ENCODE measurements at regions not wholly inside any gene's neighbourhood (a gene's known extent, or its start where the extent isn't known, plus 50 kb on each side); places are given as distances from the start of the nearest gene placed in this dataset.

- no peak for DNase-seq
Observed at GRCh38 chr16:54431997-54432896, 145.7 kb upstream of the IRX3 start.

GRCh38 chr16:54431041-54431996 is 144.7 kb upstream of the IRX3 start:
- no peak for DNase-seq

- no peak for DNase-seq
Observed at GRCh38 chr16:54430491-54431030, 144.0 kb upstream of the IRX3 start.

- no peak for DNase-seq
Observed at GRCh38 chr16:54429029-54429428, 142.4 kb upstream of the IRX3 start.

- no peak for DNase-seq
Observed at GRCh38 chr16:54426553-54426849, 139.9 kb upstream of the IRX3 start.

GRCh38 chr16:54425681-54426552 is 139.3 kb upstream of the IRX3 start:
- peak; percentile 13 for DNase-seq

GRCh38 chr16:54425068-54425467 is 138.5 kb upstream of the IRX3 start:
- no peak for DNase-seq

GRCh38 chr16:54424043-54424451 is 137.5 kb upstream of the IRX3 start:
- DNase-seq = no peak

- no peak for DNase-seq
Observed at GRCh38 chr16:54422569-54422978, 136.0 kb upstream of the IRX3 start.

- DNase-seq = no peak
Observed at GRCh38 chr16:54422159-54422558, 135.6 kb upstream of the IRX3 start.

- DNase-seq = no peak
Observed at GRCh38 chr16:54421220-54421619, 134.6 kb upstream of the IRX3 start.

GRCh38 chr16:54418903-54419302 is 132.3 kb upstream of the IRX3 start:
- DNase-seq = no peak

GRCh38 chr16:54417384-54417783 is 130.8 kb upstream of the IRX3 start:
- no peak for DNase-seq

GRCh38 chr16:54414671-54415070 is 128.1 kb upstream of the IRX3 start:
- no peak for DNase-seq

- no peak for DNase-seq
Observed at GRCh38 chr16:54412777-54413455, 126.3 kb upstream of the IRX3 start.

- DNase-seq = no peak
Observed at GRCh38 chr16:54412037-54412436, 125.5 kb upstream of the IRX3 start.

- no peak for DNase-seq
Observed at GRCh38 chr16:54411544-54411943, 125.0 kb upstream of the IRX3 start.

GRCh38 chr16:54409982-54410381 is 123.4 kb upstream of the IRX3 start:
- DNase-seq = no peak

- no peak for DNase-seq
Observed at GRCh38 chr16:54407596-54407995, 121.0 kb upstream of the IRX3 start.

GRCh38 chr16:54405478-54405877 is 118.9 kb upstream of the IRX3 start:
- no peak for DNase-seq

GRCh38 chr16:54403580-54403979 is 117.0 kb upstream of the IRX3 start:
- no peak for DNase-seq

- no peak for DNase-seq
Observed at GRCh38 chr16:54402873-54403272, 116.3 kb upstream of the IRX3 start.

Data from NCI-H1436 (cell line).